ENCODE measurements at regions not wholly inside any gene's neighbourhood (a gene's known extent, or its start where the extent isn't known, plus 50 kb on each side); places are given as distances from the start of the nearest gene placed in this dataset.

DNA sequence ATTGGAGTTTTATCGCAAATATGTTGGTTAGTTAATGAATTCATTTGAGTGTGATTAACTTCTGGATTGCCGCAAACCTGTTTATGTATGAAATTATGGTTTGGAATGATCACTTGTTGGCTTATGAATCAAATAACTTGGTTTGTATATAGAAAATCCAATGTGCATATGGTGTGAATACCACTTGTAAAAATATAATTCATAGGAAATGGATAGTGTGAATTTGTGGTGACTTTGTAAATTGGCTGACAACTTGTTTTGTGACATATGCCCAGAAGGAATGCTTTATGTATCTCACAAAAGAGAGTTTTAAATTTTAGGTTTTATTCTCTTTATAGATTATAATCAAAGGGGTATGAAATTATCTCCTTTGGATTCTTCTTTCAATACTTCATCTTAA, 436.2 kb downstream of the EPHA5 start:
- Histone ChIP-seq H3K27me3 (ENCODE audit: insufficient read depth, low read length) (no peaks in the 10 kb centered on the region), H3K4me2 (ENCODE audit: low read length) (no peak overlapping the region), H3K4me3 (replicated peaks in 1 of 2; ENCODE audit: low read depth in 1 of 2, low read length in 2 of 2) (no peak overlapping the region), H3K9me2 (ENCODE audit: insufficient read depth) (no peaks in the 10 kb centered on the region), H3K9ac (ENCODE audit: low read length) (no peak overlapping the region), H3K36me3 (ENCODE audit: control insufficient read depth in 1 of 2, insufficient read depth in 2 of 2, low read length in 2 of 2) (no peaks in the 10 kb centered on the region), H3K4me1 (ENCODE audit: control insufficient read depth in 1 of 2, insufficient read depth in 2 of 2, low read length in 2 of 2) (no peaks in the 10 kb centered on the region), H2AFZ (ENCODE audit: low read depth, low read length, poor library complexity, severe bottlenecking) (no peak overlapping the region), H3K9me3 (ENCODE audit: control insufficient read depth in 1 of 2, insufficient read depth in 1 of 2, low read depth in 1 of 2, low read length in 2 of 2) (peaks cover 8 to 15% of the 10 kb centered on the region in 2 experiments; a peak in 2 of 4 replicates), H3K27ac (ENCODE audit: low read depth, low read length) (no peak overlapping the region), H3K79me2 (ENCODE audit: insufficient read depth, low read length) (no peaks in the 10 kb centered on the region), H4K20me1 (ENCODE audit: insufficient read depth) (no peaks in the 10 kb centered on the region)
- no TSS peak for BruUV-seq (replicated peaks)
- ChIA-PET POLR2A (no interaction called here), RAD21 (ENCODE audit: low non-redundant PET in 1 of 2, low total read pairs in 2 of 2, uncharacterized antibody in 2 of 2, unreplicated experiment in 2 of 2) (no interaction called here), CTCF (no interaction called here)
- TF ChIP-seq, protein P1, sequence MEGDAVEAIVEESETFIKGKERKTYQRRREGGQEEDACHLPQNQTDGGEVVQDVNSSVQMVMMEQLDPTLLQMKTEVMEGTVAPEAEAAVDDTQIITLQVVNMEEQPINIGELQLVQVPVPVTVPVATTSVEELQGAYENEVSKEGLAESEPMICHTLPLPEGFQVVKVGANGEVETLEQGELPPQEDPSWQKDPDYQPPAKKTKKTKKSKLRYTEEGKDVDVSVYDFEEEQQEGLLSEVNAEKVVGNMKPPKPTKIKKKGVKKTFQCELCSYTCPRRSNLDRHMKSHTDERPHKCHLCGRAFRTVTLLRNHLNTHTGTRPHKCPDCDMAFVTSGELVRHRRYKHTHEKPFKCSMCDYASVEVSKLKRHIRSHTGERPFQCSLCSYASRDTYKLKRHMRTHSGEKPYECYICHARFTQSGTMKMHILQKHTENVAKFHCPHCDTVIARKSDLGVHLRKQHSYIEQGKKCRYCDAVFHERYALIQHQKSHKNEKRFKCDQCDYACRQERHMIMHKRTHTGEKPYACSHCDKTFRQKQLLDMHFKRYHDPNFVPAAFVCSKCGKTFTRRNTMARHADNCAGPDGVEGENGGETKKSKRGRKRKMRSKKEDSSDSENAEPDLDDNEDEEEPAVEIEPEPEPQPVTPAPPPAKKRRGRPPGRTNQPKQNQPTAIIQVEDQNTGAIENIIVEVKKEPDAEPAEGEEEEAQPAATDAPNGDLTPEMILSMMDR (IDR thresholded peaks at IDR 0.05 in 2 of 3, conservative IDR thresholded peaks at IDR 0.05 in 1 of 3; ENCODE audit: borderline replicate concordance in 1 of 3, insufficient read depth in 1 of 3, low read depth in 2 of 3, low read length in 2 of 3) = no peak
- TF ChIP-seq SRF (IDR thresholded peaks at IDR 0.05; ENCODE audit: low read depth) (no peak), RAD21 (IDR thresholded peaks at IDR 0.05; ENCODE audit: low read depth) (no peak), POLR2A (IDR thresholded peaks at IDR 0.05; ENCODE audit: borderline replicate concordance, extremely low read depth, insufficient read depth, insufficient read length) (no peak), POLR2AphosphoS5 (IDR thresholded peaks at IDR 0.05; ENCODE audit: low read depth, low read length) (no peak), EZH2 (IDR thresholded peaks at IDR 0.05) (no peak), SIN3A (IDR thresholded peaks at IDR 0.05; ENCODE audit: low read depth) (no peak), JUND (IDR thresholded peaks at IDR 0.05) (no peak), SP1 (IDR thresholded peaks at IDR 0.05; ENCODE audit: low read depth) (no peak), CBX3 (IDR thresholded peaks at IDR 0.05; ENCODE audit: low read depth) (no peak), TCF7L2 (IDR thresholded peaks at IDR 0.05; ENCODE audit: borderline replicate concordance, extremely low read depth, insufficient read depth, insufficient read length) (no peak), ZNF274 (IDR thresholded peaks at IDR 0.05; ENCODE audit: low read depth, low read length) (no peak), ZFX (IDR thresholded peaks at IDR 0.05) (no peak), ELF1 (IDR thresholded peaks at IDR 0.05; ENCODE audit: borderline replicate concordance, low read depth) (no peak)
- TF ChIP-seq, protein P2, sequence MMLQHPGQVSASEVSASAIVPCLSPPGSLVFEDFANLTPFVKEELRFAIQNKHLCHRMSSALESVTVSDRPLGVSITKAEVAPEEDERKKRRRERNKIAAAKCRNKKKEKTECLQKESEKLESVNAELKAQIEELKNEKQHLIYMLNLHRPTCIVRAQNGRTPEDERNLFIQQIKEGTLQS (IDR thresholded peaks at IDR 0.05) = no peak
- TF ChIP-seq, protein P3, sequence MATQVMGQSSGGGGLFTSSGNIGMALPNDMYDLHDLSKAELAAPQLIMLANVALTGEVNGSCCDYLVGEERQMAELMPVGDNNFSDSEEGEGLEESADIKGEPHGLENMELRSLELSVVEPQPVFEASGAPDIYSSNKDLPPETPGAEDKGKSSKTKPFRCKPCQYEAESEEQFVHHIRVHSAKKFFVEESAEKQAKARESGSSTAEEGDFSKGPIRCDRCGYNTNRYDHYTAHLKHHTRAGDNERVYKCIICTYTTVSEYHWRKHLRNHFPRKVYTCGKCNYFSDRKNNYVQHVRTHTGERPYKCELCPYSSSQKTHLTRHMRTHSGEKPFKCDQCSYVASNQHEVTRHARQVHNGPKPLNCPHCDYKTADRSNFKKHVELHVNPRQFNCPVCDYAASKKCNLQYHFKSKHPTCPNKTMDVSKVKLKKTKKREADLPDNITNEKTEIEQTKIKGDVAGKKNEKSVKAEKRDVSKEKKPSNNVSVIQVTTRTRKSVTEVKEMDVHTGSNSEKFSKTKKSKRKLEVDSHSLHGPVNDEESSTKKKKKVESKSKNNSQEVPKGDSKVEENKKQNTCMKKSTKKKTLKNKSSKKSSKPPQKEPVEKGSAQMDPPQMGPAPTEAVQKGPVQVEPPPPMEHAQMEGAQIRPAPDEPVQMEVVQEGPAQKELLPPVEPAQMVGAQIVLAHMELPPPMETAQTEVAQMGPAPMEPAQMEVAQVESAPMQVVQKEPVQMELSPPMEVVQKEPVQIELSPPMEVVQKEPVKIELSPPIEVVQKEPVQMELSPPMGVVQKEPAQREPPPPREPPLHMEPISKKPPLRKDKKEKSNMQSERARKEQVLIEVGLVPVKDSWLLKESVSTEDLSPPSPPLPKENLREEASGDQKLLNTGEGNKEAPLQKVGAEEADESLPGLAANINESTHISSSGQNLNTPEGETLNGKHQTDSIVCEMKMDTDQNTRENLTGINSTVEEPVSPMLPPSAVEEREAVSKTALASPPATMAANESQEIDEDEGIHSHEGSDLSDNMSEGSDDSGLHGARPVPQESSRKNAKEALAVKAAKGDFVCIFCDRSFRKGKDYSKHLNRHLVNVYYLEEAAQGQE (IDR thresholded peaks at IDR 0.05; ENCODE audit: low read depth) = no peak
- TF ChIP-seq, protein P4, sequence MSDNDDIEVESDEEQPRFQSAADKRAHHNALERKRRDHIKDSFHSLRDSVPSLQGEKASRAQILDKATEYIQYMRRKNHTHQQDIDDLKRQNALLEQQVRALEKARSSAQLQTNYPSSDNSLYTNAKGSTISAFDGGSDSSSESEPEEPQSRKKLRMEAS (IDR thresholded peaks at IDR 0.05) = no peak
- DNase-seq (ENCODE audit: low read depth, low spot score) = no peak
- ATAC-seq = no peak
- intact Hi-C loops (cut with micrococcal nuclease) = no loop called here

All from HCT116 (cell line).